Suprapubic skin (tissue), 4 donors: ENCODE measurements at regions not wholly inside any gene's neighbourhood (a gene's known extent, or its start where the extent isn't known, plus 50 kb on each side); places are given as distances from the start of the nearest gene placed in this dataset.

Experiments used
- DNase-seq, 2 donors: peaks; one replicate each; pipeline ENCODE4 v3.0.0-alpha.2; 2019; ENCODE audit warnings: low spot score in 2 of 2
- H3K27ac ChIP-seq: fragments of 200-600 bp; sonication (generic); one replicate; pipeline ENCODE4 v1.5.1; 2019
- H3K27me3 ChIP-seq: fragments of 200-600 bp; sonication (generic); one replicate; pipeline ENCODE4 v1.5.1; 2019
- H3K36me3 ChIP-seq: fragments of 200-600 bp; sonication (generic); one replicate; pipeline ENCODE4 v1.5.1; 2019
- H3K4me1 ChIP-seq: fragments of 200-600 bp; sonication (generic); one replicate; pipeline ENCODE4 v1.5.1; 2019
- H3K4me3 ChIP-seq: fragments of 200-600 bp; sonication (generic); one replicate; pipeline ENCODE4 v1.5.1; 2019; ENCODE audit warnings: mild to moderate bottlenecking
- H3K9me3 ChIP-seq: fragments of 200-600 bp; sonication (generic); one replicate; pipeline ENCODE4 v1.5.1; 2019
- EP300 ChIP-seq: sonication (generic); formaldehyde crosslinking; IDR thresholded peaks from one replicate; pipeline ENCODE4 v1.6.1; 2017; ENCODE audit warnings: antibody characterized with exemption
- POLR2A ChIP-seq, 2 donors: fragments of 450-650 bp; IDR thresholded peaks; one replicate each; pipeline ENCODE4 v1.6.1; 2017; ENCODE audit warnings: antibody characterized with exemption in 2 of 2, mild to moderate bottlenecking in 2 of 2, moderate library complexity in 2 of 2
- POLR2AphosphoS5 ChIP-seq, 3 donors: sonication (generic); formaldehyde crosslinking; IDR thresholded peaks; one replicate each; pipeline ENCODE4 v1.6.1; 2017; ENCODE audit warnings: antibody characterized with exemption in 3 of 3
- WGBS: methylation state at CpG from one replicate; pipeline ENCODE4 v1.1.5; 2018; 5-methylcytosine and 5-hydroxymethylcytosine counted together
- TF ChIP-seq, protein P1 (sequence below), 2 donors: fragments of 200-600 bp in 1 of 2; fragments of 450-650 bp in 1 of 2; sonication (generic) in 1 of 2; IDR thresholded peaks; one replicate each; pipeline ENCODE4 v1.5.1; 2016 to 2019; ENCODE audit warnings: antibody characterized with exemption in 2 of 2, mild to moderate bottlenecking in 1 of 2, moderate library complexity in 1 of 2

DNA sequence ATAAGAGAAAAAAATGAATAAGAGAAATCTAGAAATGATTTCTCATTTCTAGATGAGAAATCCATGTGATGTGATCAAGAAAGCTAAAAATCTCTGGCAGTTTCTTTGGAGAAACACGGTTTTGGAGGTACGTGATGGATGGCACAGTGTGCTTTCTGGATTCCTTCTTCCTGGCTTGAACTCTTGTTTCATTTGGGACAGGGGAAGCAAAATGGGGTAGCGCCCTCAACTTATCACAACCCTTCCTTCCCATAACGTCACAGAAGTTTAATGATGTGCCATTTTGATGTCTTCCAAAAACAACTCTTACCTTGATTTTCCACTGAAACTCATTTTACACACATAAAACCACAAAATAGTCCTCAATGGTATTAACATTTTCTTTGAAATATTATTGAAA is 1037.3 kb downstream of the ROBO2 start:
- 88% methylated on average over 4 of the region's 4 CpGs for WGBS
- H3K27ac ChIP-seq = no peak overlapping the region
- no peak for TF ChIP-seq EP300
- TF ChIP-seq POLR2AphosphoS5 (IDR thresholded peaks at IDR 0.05) = no peak
- TF ChIP-seq POLR2A (IDR thresholded peaks at IDR 0.05) = no peak
- TF ChIP-seq, protein P1, sequence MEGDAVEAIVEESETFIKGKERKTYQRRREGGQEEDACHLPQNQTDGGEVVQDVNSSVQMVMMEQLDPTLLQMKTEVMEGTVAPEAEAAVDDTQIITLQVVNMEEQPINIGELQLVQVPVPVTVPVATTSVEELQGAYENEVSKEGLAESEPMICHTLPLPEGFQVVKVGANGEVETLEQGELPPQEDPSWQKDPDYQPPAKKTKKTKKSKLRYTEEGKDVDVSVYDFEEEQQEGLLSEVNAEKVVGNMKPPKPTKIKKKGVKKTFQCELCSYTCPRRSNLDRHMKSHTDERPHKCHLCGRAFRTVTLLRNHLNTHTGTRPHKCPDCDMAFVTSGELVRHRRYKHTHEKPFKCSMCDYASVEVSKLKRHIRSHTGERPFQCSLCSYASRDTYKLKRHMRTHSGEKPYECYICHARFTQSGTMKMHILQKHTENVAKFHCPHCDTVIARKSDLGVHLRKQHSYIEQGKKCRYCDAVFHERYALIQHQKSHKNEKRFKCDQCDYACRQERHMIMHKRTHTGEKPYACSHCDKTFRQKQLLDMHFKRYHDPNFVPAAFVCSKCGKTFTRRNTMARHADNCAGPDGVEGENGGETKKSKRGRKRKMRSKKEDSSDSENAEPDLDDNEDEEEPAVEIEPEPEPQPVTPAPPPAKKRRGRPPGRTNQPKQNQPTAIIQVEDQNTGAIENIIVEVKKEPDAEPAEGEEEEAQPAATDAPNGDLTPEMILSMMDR (IDR thresholded peaks at IDR 0.05) = no peak
- no peaks in the 10 kb centered on the region for H3K9me3 ChIP-seq
- H3K4me1 ChIP-seq = no peaks in the 10 kb centered on the region
- H3K36me3 ChIP-seq = no peaks in the 10 kb centered on the region
- no peaks in the 10 kb centered on the region for H3K27me3 ChIP-seq
- DNase-seq = no peak
- H3K4me3 ChIP-seq = no peak overlapping the region

DNA sequence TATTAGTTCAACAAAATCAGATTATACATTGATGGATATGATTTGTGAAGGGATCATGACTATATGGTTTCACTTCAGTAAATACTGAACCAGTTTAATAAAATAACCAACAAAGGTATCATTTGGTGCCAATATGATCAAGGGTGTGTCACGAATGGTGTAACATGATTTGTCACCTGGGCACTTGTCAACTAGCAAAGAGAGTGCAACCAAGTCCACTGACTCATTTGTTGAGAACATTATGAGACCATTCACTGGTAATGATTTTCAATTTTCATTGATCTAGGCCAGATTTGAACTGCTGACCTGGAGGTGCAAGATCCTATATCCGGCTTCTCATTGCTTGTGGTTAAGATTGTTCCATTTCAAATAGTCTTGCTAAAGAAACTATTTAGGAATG is 1037.9 kb downstream of the ROBO2 start:
- TF ChIP-seq, protein P1 (IDR thresholded peaks at IDR 0.05) = no peak
- TF ChIP-seq EP300 (no peak), POLR2AphosphoS5 (IDR thresholded peaks at IDR 0.05) (no peak), POLR2A (IDR thresholded peaks at IDR 0.05) (no peak)
- Histone ChIP-seq H3K36me3 (no peaks in the 10 kb centered on the region), H3K9me3 (no peaks in the 10 kb centered on the region), H3K27me3 (no peaks in the 10 kb centered on the region), H3K4me3 (no peak overlapping the region), H3K4me1 (no peaks in the 10 kb centered on the region), H3K27ac (no peak overlapping the region)
- DNase-seq = no peak
- 85% methylated on average over 2 of the region's 2 CpGs for WGBS

DNA sequence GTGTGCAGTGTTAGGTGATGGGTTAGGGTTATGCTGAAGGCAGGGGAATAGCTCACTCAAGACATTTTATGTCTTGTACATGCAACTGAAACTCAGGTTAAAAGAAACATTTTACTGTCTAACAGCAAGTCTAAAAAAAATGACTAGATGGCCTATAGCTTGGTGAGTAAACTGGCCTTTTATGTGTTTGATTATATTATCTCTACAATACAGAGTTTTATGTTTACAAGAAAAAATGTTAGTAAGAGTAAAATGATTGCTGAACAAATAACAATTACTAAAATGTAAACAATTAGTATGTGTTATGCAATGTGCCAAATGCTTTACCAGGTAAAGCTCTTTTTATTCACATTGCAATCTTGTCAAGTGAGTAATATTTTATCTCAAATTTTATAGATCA is 1039.6 kb downstream of the ROBO2 start:
- no peak for TF ChIP-seq EP300
- TF ChIP-seq POLR2AphosphoS5 (IDR thresholded peaks at IDR 0.05) = no peak
- TF ChIP-seq, protein P1 (IDR thresholded peaks at IDR 0.05) = no peak
- TF ChIP-seq POLR2A (IDR thresholded peaks at IDR 0.05) = no peak
- H3K4me1 ChIP-seq = no peaks in the 10 kb centered on the region
- no peak overlapping the region for H3K4me3 ChIP-seq
- no peak overlapping the region for H3K27ac ChIP-seq
- no peaks in the 10 kb centered on the region for H3K9me3 ChIP-seq
- no peaks in the 10 kb centered on the region for H3K36me3 ChIP-seq
- no peak for DNase-seq
- H3K27me3 ChIP-seq = no peaks in the 10 kb centered on the region

DNA sequence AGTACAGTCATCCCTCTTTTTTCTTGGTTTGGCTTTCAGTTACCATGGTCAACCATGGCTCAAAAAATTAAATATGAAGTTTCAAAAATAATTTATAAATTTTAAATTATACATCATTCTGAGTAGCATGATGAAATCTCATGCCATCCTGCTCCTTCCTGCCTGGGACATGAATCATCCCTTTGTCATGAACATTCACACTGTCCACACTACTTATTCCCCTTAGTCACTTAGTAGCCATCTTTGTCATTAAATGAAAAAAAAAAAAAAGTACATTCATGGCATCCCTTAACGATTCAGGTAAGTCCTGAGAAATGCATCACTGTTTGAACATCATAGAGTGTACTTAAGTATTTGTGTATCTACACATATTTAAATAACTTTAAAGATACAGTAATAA is 1046.3 kb downstream of the ROBO2 start:
- no peak for DNase-seq

DNA sequence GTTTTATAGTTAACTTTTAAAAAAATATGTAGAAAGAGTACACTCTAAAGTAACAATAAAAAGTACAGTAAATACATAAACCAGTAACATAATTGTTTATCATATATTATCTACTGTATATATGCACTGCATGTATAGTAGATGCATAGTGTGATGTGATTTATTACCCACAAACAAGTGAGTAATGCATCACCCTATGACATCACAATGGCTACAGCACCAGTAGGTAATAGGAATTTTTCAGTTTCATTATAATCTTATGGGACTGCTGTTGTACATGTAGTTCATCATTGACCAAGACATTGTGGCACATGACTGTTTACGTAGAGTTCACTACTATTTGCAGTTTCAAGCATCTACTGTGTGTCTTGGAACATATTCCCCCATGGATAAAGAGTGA is 1047.2 kb downstream of the ROBO2 start:
- Histone ChIP-seq H3K27ac (no peak overlapping the region), H3K4me3 (no peak overlapping the region), H3K4me1 (no peaks in the 10 kb centered on the region), H3K9me3 (no peaks in the 10 kb centered on the region), H3K27me3 (no peaks in the 10 kb centered on the region), H3K36me3 (no peaks in the 10 kb centered on the region)
- no peak for TF ChIP-seq POLR2A (IDR thresholded peaks at IDR 0.05)
- no peak for TF ChIP-seq EP300
- TF ChIP-seq, protein P1 (IDR thresholded peaks at IDR 0.05) = no peak
- TF ChIP-seq POLR2AphosphoS5 (IDR thresholded peaks at IDR 0.05) = no peak
- DNase-seq = no peak
- WGBS = 83% methylated on average over 1 of the region's 1 CpG

More for the DNA sequence above, 1046.3 kb downstream of the ROBO2 start:
- TF ChIP-seq, protein P1 (IDR thresholded peaks at IDR 0.05) = no peak
- no peak for TF ChIP-seq POLR2A (IDR thresholded peaks at IDR 0.05)
- TF ChIP-seq POLR2AphosphoS5 (IDR thresholded peaks at IDR 0.05) = no peak
- TF ChIP-seq EP300 = no peak
- WGBS = 93% methylated on average over 1 of the region's 1 CpG
- H3K27ac ChIP-seq = no peak overlapping the region
- H3K36me3 ChIP-seq = no peaks in the 10 kb centered on the region
- H3K9me3 ChIP-seq = no peaks in the 10 kb centered on the region
- H3K4me3 ChIP-seq = no peak overlapping the region
- no peaks in the 10 kb centered on the region for H3K27me3 ChIP-seq
- no peaks in the 10 kb centered on the region for H3K4me1 ChIP-seq
